SK-N-MC (cell line): ENCODE measurements at regions not wholly inside any gene's neighbourhood (a gene's known extent, or its start where the extent isn't known, plus 50 kb on each side); places are given as distances from the start of the nearest gene placed in this dataset.
"Not testable (repeated sequence)": the region's sequence is repeated elsewhere in the genome, so short reads cannot be mapped to it uniquely, and the experiment has no call there.

Experiments
- EZH2 ChIP-seq: fragments of 200-600 bp; sonication (generic); IDR thresholded peaks from one replicate; pipeline ENCODE4 v1.6.1; 2017; ENCODE audit warnings: antibody characterized with exemption
- POLR2AphosphoS5 ChIP-seq: IDR thresholded peaks from 2 replicates; pipeline ENCODE4 v1.6.1; 2012; ENCODE audit warnings: mild to moderate bottlenecking, low read depth, low read length, borderline replicate concordance

DNA sequence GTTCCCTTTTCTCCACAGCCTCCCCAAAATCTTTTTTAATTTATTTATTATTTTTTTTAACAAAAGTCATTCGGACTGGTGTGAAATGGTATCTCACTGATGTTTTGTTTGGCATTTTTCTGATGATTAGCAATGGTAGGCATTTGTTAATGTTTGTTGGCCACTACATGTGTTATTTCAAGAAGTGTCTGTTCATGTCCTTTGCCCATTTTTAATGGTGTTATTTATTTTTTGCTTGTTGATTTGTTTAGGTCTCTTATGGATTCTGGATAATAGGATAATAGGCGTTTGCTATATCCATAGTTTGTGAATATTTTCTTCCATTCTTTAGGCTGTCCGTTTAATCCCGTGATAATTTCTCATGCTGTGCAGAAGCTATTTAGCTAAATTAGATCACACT, 596.5 kb upstream of the DEFB115 start:
- not testable (repeated sequence) for TF ChIP-seq POLR2AphosphoS5, EZH2
